Caco-2 (cell line): ENCODE measurements at regions not wholly inside any gene's neighbourhood (a gene's known extent, or its start where the extent isn't known, plus 50 kb on each side); places are given as distances from the start of the nearest gene placed in this dataset.

ENCODE experiments used
- BruUV-seq: library from RNA; stranded (reverse); fragments of 400-500 nt; replicated peaks from 2 replicates; lab custom pipeline; 2021; lab: Mats Ljungman, UMichigan
- CTCF ChIA-PET: fragments of 300-600 bp; sonication (Branson Sonifier 250); formaldehyde crosslinking; loops from one replicate; lab custom pipeline; 2022; ENCODE audit warnings: antibody characterized with exemption; lab: Charles Lee
- POLR2A ChIA-PET: fragments of 300-600 bp; sonication (Branson Sonifier 250); formaldehyde crosslinking; loops from one replicate; lab custom pipeline; 2022; ENCODE audit warnings: antibody characterized with exemption; lab: Charles Lee
- DNase-seq, 2 experiments: peaks; one replicate each; pipeline versions ENCODE4 v3.0.0 to v3.0.0-alpha.2; 2020 to 2022
- H3K27me3 ChIP-seq: replicated peaks from 2 replicates; pipeline ENCODE4 v1.6.0; 2011; ENCODE audit warnings: low read length; ENCODE audit not compliant: control insufficient read depth, insufficient read depth
- H3K36me3 ChIP-seq: 2 replicates; pipeline ENCODE4 v1.5.1; 2011; ENCODE audit warnings: low read length; ENCODE audit not compliant: control insufficient read depth, insufficient read depth
- H3K4me1 ChIP-seq: fragments of 250-450 bp; sonication (Bioruptor Pico); 2 replicates; pipeline ENCODE4 v1.5.1; 2020; ENCODE audit warnings: mild to moderate bottlenecking
- H3K4me3 ChIP-seq: 2 replicates; pipeline ENCODE4 v1.5.1; 2011; ENCODE audit warnings: low read depth, mild to moderate bottlenecking, control low read depth, low read length
- H3K9me3 ChIP-seq: fragments of 250-450 bp; sonication (Bioruptor Pico); 2 replicates; pipeline ENCODE4 v1.5.1; 2020; ENCODE audit warnings: mild to moderate bottlenecking, moderate library complexity
- H3K27ac Mint-ChIP-seq: one replicate; pipeline ENCODE4 v1.8.0; 2022; ENCODE audit warnings: mixed read lengths; ENCODE audit not compliant: unreplicated experiment
- H3K27me3 Mint-ChIP-seq: one replicate; pipeline ENCODE4 v1.8.0; 2022; ENCODE audit warnings: mixed read lengths; ENCODE audit not compliant: insufficient read depth, unreplicated experiment
- H3K36me3 Mint-ChIP-seq: one replicate; pipeline ENCODE4 v1.8.0; 2022; ENCODE audit warnings: mild to moderate bottlenecking, mixed read lengths; ENCODE audit not compliant: insufficient read depth, unreplicated experiment
- H3K4me1 Mint-ChIP-seq: one replicate; pipeline ENCODE4 v1.8.0; 2022; ENCODE audit warnings: low read depth, mixed read lengths; ENCODE audit not compliant: unreplicated experiment
- H3K4me3 Mint-ChIP-seq: one replicate; pipeline ENCODE4 v1.8.0; 2022; ENCODE audit warnings: mild to moderate bottlenecking, moderate library complexity, mixed read lengths; ENCODE audit not compliant: unreplicated experiment
- H3K9me3 Mint-ChIP-seq: one replicate; pipeline ENCODE4 v1.8.0; 2022; ENCODE audit warnings: mixed read lengths; ENCODE audit not compliant: unreplicated experiment
- CTCF ChIP-seq, 2 experiments: fragments of 200-600 bp in 1 of 2; IDR thresholded peaks; 1 replicate in 1 of 2; 2 replicates in 1 of 2; pipeline versions ENCODE4 v1.5.1 to v1.8.0; 2011 to 2022; ENCODE audit warnings: antibody characterized with exemption in 1 of 2, control low read depth in 1 of 2, inconsistent platforms in 1 of 2, low read depth in 1 of 2, low read length in 1 of 2, mild to moderate bottlenecking in 1 of 2, moderate library complexity in 1 of 2; ENCODE audit not compliant: insufficient read depth in 1 of 2, severe bottlenecking in 1 of 2, unreplicated experiment in 1 of 2
- intact Hi-C: fragments of 100-400 bp; cut with micrococcal nuclease; formaldehyde crosslinking; loops from one replicate; pipeline ENCODE4 v1.10.0; 2022; ENCODE audit not compliant: unreplicated experiment

DNA sequence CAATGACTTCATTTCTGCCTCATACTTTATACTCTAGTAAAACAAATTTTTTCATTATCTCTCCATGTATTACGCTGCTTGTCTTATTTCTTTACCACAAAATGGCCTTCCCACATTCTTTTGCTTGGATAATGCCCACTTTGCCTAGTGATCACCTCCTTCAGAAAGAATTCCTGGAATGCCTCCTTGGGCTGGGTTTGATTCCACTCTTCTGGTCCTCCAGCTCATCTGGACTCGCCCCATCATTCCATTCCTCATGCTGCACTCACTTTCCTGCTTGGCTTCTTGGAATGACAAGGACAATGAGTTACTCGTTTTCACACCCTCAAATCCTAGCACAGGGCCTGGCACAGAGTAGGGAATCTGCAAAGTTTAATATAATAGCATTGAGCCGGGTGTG lies 475.1 kb upstream of the LARGE1 start:
- no peaks in the 10 kb centered on the region for H3K4me1 ChIP-seq
- Mint-ChIP-seq H3K4me3 (no peak overlapping the region), H3K27ac (no peak overlapping the region), H3K9me3 (peaks cover 12% of the 10 kb centered on the region), H3K4me1 (no peaks in the 10 kb centered on the region), H3K27me3 (no peaks in the 10 kb centered on the region), H3K36me3 (no peaks in the 10 kb centered on the region)
- DNase-seq: no peak
- no TSS peak for BruUV-seq
- CTCF ChIA-PET: no interaction called here
- H3K4me3 ChIP-seq: no peak overlapping the region
- H3K9me3 ChIP-seq: no peaks in the 10 kb centered on the region
- intact Hi-C loops: no loop called here
- POLR2A ChIA-PET: no interaction called here
- TF ChIP-seq CTCF (IDR thresholded peaks at IDR 0.05; ENCODE audit: insufficient read depth in 1 of 2, low read depth in 1 of 2, low read length in 1 of 2, severe bottlenecking in 1 of 2, unreplicated experiment in 1 of 2): no peak
- no peaks in the 10 kb centered on the region for H3K27me3 ChIP-seq
- H3K36me3 ChIP-seq: no peaks in the 10 kb centered on the region

DNA sequence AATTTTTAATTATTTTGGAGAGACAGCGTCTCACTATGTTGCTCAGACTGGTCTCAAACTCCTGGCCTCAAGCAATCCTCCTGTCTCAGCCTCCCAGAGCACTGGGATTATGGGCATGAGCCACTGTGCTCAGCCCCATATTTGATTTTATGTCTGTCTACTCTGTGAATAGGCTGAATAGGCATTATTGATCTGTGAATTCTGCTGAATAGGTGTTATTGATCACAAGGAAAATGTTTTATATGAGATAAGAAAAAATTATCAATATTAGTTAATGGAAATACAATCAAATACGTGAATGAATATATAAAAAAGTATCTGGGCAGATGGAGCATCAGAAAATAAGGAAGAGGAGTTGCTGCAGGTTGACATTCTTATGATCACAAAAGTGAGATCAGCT lies 483.4 kb upstream of the LARGE1 start:
- Histone ChIP-seq H3K9me3 (no peaks in the 10 kb centered on the region), H3K4me3 (no peak overlapping the region), H3K4me1 (no peaks in the 10 kb centered on the region), H3K36me3 (no peaks in the 10 kb centered on the region), H3K27me3 (no peaks in the 10 kb centered on the region)
- Mint-ChIP-seq H3K27ac (no peak overlapping the region), H3K27me3 (peaks cover 2% of the 10 kb centered on the region), H3K9me3 (no peaks in the 10 kb centered on the region), H3K4me1 (no peaks in the 10 kb centered on the region), H3K36me3 (no peaks in the 10 kb centered on the region), H3K4me3 (no peak overlapping the region)
- intact Hi-C loops: no loop called here
- no peak for TF ChIP-seq CTCF (IDR thresholded peaks at IDR 0.05; ENCODE audit: insufficient read depth in 1 of 2, low read depth in 1 of 2, low read length in 1 of 2, severe bottlenecking in 1 of 2, unreplicated experiment in 1 of 2)
- no TSS peak for BruUV-seq
- DNase-seq: no peak
- CTCF ChIA-PET: no interaction called here
- POLR2A ChIA-PET: no interaction called here

DNA sequence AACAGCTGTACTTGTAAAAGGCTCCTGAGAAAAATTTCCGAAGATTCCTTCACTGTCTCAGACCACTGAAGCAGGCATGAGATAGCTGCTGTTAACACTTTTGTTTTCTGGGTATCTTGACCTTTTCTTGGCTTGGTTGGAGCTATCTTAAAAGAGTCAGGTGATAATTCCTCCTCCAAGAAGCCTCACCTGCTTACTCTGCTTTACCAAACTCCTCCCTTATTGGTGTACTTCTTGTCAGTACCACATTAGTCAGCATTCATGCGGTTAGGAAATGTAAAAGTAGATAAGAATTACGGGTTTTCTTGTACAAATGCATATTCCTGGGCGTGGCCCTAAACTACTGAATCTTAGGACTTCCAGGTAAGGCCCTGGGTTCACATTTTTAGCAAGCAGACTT lies 489.8 kb upstream of the LARGE1 start:
- no peaks in the 10 kb centered on the region for H3K4me1 ChIP-seq
- Mint-ChIP-seq H3K27ac (no peak overlapping the region), H3K27me3 (peaks cover 2% of the 10 kb centered on the region), H3K9me3 (no peaks in the 10 kb centered on the region), H3K4me1 (no peaks in the 10 kb centered on the region), H3K36me3 (no peaks in the 10 kb centered on the region), H3K4me3 (no peak overlapping the region)
- TF ChIP-seq CTCF (IDR thresholded peaks at IDR 0.05; ENCODE audit: insufficient read depth in 1 of 2, low read depth in 1 of 2, low read length in 1 of 2, severe bottlenecking in 1 of 2, unreplicated experiment in 1 of 2): no peak
- H3K36me3 ChIP-seq: no peaks in the 10 kb centered on the region
- H3K9me3 ChIP-seq: no peaks in the 10 kb centered on the region
- ChIA-PET POLR2A (no interaction called here), CTCF (no interaction called here)
- H3K4me3 ChIP-seq: no peak overlapping the region
- intact Hi-C loops: no loop called here
- no TSS peak for BruUV-seq
- no peak for DNase-seq
- no peaks in the 10 kb centered on the region for H3K27me3 ChIP-seq
